Activated T-helper 1 cell treated with anti-CD3 and anti-CD28 coated beads, Interleukin-12 subunit alpha, Interleukin-12 subunit beta, Interleukin-2, Interleukin-4 antibody, amounts not matched to agents 30 ng/mL and 10 ng/mL and 1 ng/mL, durations not matched to agents 14 hours and 24 hours and 36 hours (primary cell): ENCODE measurements at regions not wholly inside any gene's neighbourhood (a gene's known extent, or its start where the extent isn't known, plus 50 kb on each side); places are given as distances from the start of the nearest gene placed in this dataset.

Experiments used
- DNase-seq: peaks from one replicate; pipeline ENCODE4 v3.0.0; 2021; ENCODE audit warnings: low spot score
- H3K27ac Mint-ChIP-seq: one replicate; pipeline ENCODE4 v1.8.0; 2021; ENCODE audit warnings: mild to moderate bottlenecking, mixed read lengths
- H3K27me3 Mint-ChIP-seq: one replicate; pipeline ENCODE4 v1.8.0; 2022; ENCODE audit warnings: mild to moderate bottlenecking, moderate library complexity, mixed read lengths; ENCODE audit not compliant: insufficient read depth
- H3K36me3 Mint-ChIP-seq: one replicate; pipeline ENCODE4 v1.8.0; 2021; ENCODE audit warnings: low read depth, mixed read lengths
- H3K4me1 Mint-ChIP-seq: one replicate; pipeline ENCODE4 v1.8.0; 2021; ENCODE audit warnings: low read depth, mixed read lengths
- H3K4me3 Mint-ChIP-seq: one replicate; pipeline ENCODE4 v1.8.0; 2021; ENCODE audit warnings: mild to moderate bottlenecking, moderate library complexity, mixed read lengths
- H3K9me3 Mint-ChIP-seq: one replicate; pipeline ENCODE4 v1.8.0; 2021; ENCODE audit warnings: mixed read lengths
- intact Hi-C: fragments of 100-400 bp; cut with micrococcal nuclease; formaldehyde crosslinking; loops from one replicate; pipeline ENCODE4 v1.15.1; 2024

DNA sequence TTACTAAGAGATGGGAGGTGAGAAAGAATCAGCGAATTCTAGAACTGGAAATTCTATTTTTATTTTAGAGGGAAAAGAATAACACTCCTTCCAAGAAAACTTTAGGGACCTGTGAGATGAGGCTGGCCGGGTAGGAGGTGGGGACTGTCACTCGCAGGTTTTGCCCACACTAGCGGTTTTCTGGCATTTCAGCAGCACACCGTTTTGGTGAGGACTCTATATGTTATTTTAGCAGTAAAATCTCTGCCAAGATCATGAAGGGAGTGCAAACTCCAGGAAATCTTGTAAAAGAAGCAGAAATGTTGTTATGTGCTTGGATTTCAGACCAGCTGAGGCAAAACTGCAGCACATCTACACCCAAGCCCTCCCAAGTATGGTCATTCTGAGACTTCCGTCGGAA lies 470.6 kb downstream of the PSAT1 start:
- H3K9me3 Mint-ChIP-seq: no peaks in the 10 kb centered on the region
- H3K4me1 Mint-ChIP-seq: no peaks in the 10 kb centered on the region
- intact Hi-C loops: no loop called here
- H3K4me3 Mint-ChIP-seq: no peak overlapping the region
- DNase-seq: no peak
- H3K36me3 Mint-ChIP-seq: no peaks in the 10 kb centered on the region
- H3K27me3 Mint-ChIP-seq: no peaks in the 10 kb centered on the region
- H3K27ac Mint-ChIP-seq: no peak overlapping the region

DNA sequence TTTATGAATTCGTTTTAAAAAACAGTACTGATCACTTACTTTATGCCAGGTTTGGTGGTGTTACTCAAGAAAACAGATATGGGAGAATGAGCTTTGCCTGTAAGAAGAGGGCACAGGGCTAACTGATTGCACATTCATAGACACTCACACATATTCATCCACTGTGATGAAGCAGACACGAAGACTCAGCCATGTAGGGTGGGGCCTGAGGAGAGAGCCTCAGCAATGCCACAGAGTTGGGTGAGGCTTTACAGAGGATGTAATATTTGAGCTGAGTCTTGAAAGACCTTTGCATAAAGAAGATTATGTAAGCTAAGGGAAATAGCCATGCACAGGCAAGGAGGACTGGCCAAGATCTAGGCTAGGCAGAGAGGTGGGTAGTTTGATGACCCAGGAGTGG lies 472.8 kb downstream of the PSAT1 start:
- Mint-ChIP-seq H3K27me3 (no peaks in the 10 kb centered on the region), H3K4me1 (no peaks in the 10 kb centered on the region), H3K4me3 (no peak overlapping the region), H3K27ac (no peak overlapping the region), H3K9me3 (no peaks in the 10 kb centered on the region), H3K36me3 (no peaks in the 10 kb centered on the region)
- intact Hi-C loops: no loop called here
- DNase-seq: no peak

- H3K4me3 Mint-ChIP-seq: no peak overlapping the region
- no peaks in the 10 kb centered on the region for H3K4me1 Mint-ChIP-seq
- intact Hi-C loops: no loop called here
- no peaks in the 10 kb centered on the region for H3K36me3 Mint-ChIP-seq
- no peaks in the 10 kb centered on the region for H3K27me3 Mint-ChIP-seq
- no peaks in the 10 kb centered on the region for H3K9me3 Mint-ChIP-seq
- H3K27ac Mint-ChIP-seq: no peak overlapping the region
- DNase-seq: no peak
Observed at GRCh38 chr9:78775211-78775610, 478.3 kb downstream of the PSAT1 start.

- H3K27ac Mint-ChIP-seq: no peak overlapping the region
- no peaks in the 10 kb centered on the region for H3K4me1 Mint-ChIP-seq
- intact Hi-C loops: no loop called here
Observed at GRCh38 chr9:78775696-78776295, 478.9 kb downstream of the PSAT1 start.

DNA sequence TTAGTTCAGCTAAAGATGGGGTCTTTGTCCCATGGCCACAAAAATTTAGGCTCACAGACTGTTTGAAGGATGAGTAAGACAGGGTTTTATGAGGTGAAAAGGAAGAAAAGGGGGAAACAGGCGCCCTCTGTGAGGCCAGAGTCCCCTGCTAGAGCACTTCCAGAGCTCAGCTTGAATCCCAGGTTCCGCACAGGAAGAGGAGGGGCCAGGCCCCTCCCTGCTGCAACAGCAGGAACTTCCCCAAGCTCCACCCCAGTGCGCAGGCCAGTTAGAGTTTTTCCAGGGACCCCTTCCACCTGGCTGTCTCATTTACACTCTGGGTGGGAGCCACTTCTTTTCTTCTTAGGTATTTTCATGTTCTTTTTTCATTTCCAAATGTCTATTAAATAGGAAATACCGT lies 480.8 kb downstream of the PSAT1 start:
- Mint-ChIP-seq H3K4me1 (no peaks in the 10 kb centered on the region), H3K27me3 (no peaks in the 10 kb centered on the region)

More at GRCh38 chr9:78775696-78776295, 478.9 kb downstream of the PSAT1 start:
- DNase-seq: no peak
- Mint-ChIP-seq H3K9me3 (no peaks in the 10 kb centered on the region), H3K36me3 (no peaks in the 10 kb centered on the region), H3K4me3 (no peak overlapping the region), H3K27me3 (no peaks in the 10 kb centered on the region)

DNA sequence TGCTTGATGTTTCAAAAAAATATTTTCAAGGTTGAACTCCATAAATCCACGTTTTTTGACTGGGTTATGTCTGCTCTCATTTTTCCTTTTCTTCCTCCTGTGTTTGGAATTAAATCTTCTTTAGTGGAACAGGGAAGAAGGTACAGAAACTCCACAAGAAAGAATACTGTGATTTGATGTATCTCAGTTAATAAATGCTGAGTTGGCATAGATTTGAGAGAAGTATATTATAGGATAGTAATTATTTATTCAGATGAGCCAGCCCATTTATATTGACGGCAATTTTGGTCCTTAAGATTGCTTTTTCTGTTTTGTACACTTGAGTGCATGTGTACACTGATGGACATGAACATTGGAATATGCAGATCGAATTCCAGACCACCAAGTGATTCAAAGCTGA lies 481.4 kb downstream of the PSAT1 start:
- Mint-ChIP-seq H3K27ac (no peak overlapping the region), H3K36me3 (no peaks in the 10 kb centered on the region), H3K27me3 (no peaks in the 10 kb centered on the region), H3K4me3 (no peak overlapping the region), H3K9me3 (no peaks in the 10 kb centered on the region), H3K4me1 (no peaks in the 10 kb centered on the region)
- no peak for DNase-seq
- intact Hi-C loops: no loop called here

More for the DNA sequence above, 480.8 kb downstream of the PSAT1 start:
- H3K4me3 Mint-ChIP-seq: no peak overlapping the region
- H3K27ac Mint-ChIP-seq: no peak overlapping the region
- intact Hi-C loops: no loop called here
- no peaks in the 10 kb centered on the region for H3K36me3 Mint-ChIP-seq
- no peak for DNase-seq
- no peaks in the 10 kb centered on the region for H3K9me3 Mint-ChIP-seq

DNA sequence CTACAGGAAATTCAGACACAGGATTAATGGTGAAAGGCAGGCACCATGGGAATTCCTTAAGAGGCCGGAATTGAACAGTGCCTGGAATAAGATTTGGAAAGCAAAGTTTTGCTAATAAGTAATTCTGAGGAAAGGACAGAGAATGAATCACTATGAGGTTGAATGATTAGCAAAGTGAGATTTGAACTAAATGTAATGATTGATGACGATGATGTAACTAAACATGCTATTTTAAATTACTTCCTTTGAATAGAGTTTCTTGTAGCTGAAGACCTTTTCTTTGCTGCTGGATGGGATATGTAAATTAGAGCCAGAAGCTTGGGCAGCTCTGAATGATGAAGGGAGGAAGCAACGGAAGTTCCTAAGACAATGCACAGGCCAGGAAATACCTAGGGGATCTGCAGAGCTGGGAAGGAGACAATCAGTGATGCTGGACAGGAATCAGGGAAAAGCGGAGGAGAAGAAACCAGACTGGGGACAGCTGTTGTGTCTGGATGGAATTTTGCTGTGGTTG lies 482.0 kb downstream of the PSAT1 start:
- H3K4me1 Mint-ChIP-seq: no peaks in the 10 kb centered on the region
- no peak overlapping the region for H3K4me3 Mint-ChIP-seq
- no peaks in the 10 kb centered on the region for H3K9me3 Mint-ChIP-seq
- no peak overlapping the region for H3K27ac Mint-ChIP-seq
- intact Hi-C loops: no loop called here
- no peaks in the 10 kb centered on the region for H3K27me3 Mint-ChIP-seq
- H3K36me3 Mint-ChIP-seq: no peaks in the 10 kb centered on the region
- DNase-seq: no peak

- no peaks in the 10 kb centered on the region for H3K4me1 Mint-ChIP-seq
- intact Hi-C loops: no loop called here
- H3K9me3 Mint-ChIP-seq: no peaks in the 10 kb centered on the region
- DNase-seq: no peak
- H3K27me3 Mint-ChIP-seq: no peaks in the 10 kb centered on the region
- H3K4me3 Mint-ChIP-seq: no peak overlapping the region
- H3K36me3 Mint-ChIP-seq: no peaks in the 10 kb centered on the region
- H3K27ac Mint-ChIP-seq: no peak overlapping the region
Observed at GRCh38 chr9:78781681-78782080, 484.8 kb downstream of the PSAT1 start.

DNA sequence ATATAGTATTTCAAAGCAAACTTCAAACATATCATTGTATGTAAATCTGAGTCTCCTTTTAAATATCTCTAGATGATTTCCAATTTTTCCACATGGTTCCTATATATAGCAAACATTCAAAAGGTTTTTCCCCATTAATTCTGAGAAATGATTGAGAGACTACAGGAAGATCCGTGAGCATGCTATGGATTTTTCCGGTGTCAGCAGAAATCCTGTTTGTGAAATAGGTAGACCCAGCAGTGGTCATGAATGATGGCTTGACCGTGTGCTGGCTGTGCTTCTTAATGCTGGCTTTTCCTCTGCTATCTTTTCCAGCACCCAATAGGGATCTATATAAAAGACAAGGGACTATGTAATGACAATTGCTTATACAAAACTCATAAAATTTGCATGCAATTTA lies 485.3 kb downstream of the PSAT1 start:
- H3K4me1 Mint-ChIP-seq: no peaks in the 10 kb centered on the region
- no peaks in the 10 kb centered on the region for H3K36me3 Mint-ChIP-seq
- no peak overlapping the region for H3K4me3 Mint-ChIP-seq
- no peaks in the 10 kb centered on the region for H3K9me3 Mint-ChIP-seq
- H3K27me3 Mint-ChIP-seq: no peaks in the 10 kb centered on the region
- intact Hi-C loops: no loop called here
- no peak for DNase-seq
- H3K27ac Mint-ChIP-seq: no peak overlapping the region

GRCh38 chr9:78782858-78783257 lies 485.9 kb downstream of the PSAT1 start:
- no peak for DNase-seq
- Mint-ChIP-seq H3K27ac (no peak overlapping the region), H3K36me3 (no peaks in the 10 kb centered on the region), H3K4me1 (no peaks in the 10 kb centered on the region), H3K27me3 (no peaks in the 10 kb centered on the region), H3K9me3 (no peaks in the 10 kb centered on the region), H3K4me3 (no peak overlapping the region)
- intact Hi-C loops: no loop called here

DNA sequence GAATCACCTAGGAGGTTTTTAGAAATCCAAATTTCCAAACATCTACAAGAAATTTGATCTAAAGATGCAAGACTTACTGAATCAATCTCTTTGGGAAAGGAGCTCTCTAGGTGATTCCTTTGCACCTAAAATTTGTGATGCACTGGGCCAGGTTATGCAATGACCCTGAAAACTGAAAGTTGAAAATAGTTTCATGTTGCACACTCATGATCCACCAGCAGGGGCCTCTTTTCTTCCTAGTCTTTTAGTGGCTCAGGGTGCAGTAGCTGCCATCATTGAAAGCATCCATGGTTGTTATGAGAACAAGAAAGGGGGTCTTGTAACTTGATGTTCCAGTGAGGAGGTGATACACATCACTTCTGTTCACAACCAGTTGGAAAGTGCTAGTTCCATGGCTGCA lies 486.8 kb downstream of the PSAT1 start:
- no peak for DNase-seq
- Mint-ChIP-seq H3K4me3 (no peak overlapping the region), H3K27me3 (no peaks in the 10 kb centered on the region), H3K27ac (no peak overlapping the region), H3K9me3 (no peaks in the 10 kb centered on the region), H3K4me1 (no peaks in the 10 kb centered on the region), H3K36me3 (no peaks in the 10 kb centered on the region)
- intact Hi-C loops: no loop called here

GRCh38 chr9:78786794-78787193 lies 489.9 kb downstream of the PSAT1 start:
- DNase-seq: no peak
- Mint-ChIP-seq H3K27ac (no peak overlapping the region), H3K27me3 (no peaks in the 10 kb centered on the region), H3K9me3 (no peaks in the 10 kb centered on the region), H3K4me1 (no peaks in the 10 kb centered on the region), H3K4me3 (no peak overlapping the region), H3K36me3 (no peaks in the 10 kb centered on the region)
- intact Hi-C loops: no loop called here

GRCh38 chr9:78788101-78788500 lies 491.2 kb downstream of the PSAT1 start:
- DNase-seq: no peak
- H3K4me3 Mint-ChIP-seq: no peak overlapping the region
- H3K4me1 Mint-ChIP-seq: no peaks in the 10 kb centered on the region
- intact Hi-C loops: no loop called here
- H3K36me3 Mint-ChIP-seq: no peaks in the 10 kb centered on the region
- H3K9me3 Mint-ChIP-seq: no peaks in the 10 kb centered on the region
- H3K27me3 Mint-ChIP-seq: no peaks in the 10 kb centered on the region
- H3K27ac Mint-ChIP-seq: no peak overlapping the region

DNA sequence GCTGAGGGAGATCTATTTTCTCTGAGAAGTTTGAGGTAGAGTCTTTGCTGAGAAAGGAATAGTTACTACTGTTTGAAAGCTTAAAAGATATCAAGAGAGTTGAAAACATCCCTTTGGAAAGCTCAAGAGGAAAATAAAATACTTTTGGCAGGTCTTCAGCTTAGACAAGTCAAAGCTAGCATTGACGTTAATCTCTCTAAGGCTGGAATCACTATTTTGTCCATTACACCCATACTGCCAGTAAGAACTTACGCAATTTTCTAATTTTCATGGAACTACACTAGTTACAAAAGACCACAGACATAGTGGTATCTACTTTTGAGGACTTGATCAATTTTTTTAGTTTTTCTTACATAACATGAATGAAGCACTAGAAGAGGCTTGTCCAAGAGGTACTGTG lies 494.9 kb downstream of the PSAT1 start:
- intact Hi-C loops: no loop called here
- H3K27me3 Mint-ChIP-seq: no peaks in the 10 kb centered on the region

More for the DNA sequence above, 494.9 kb downstream of the PSAT1 start:
- no peak overlapping the region for H3K27ac Mint-ChIP-seq
- no peak overlapping the region for H3K4me3 Mint-ChIP-seq
- H3K4me1 Mint-ChIP-seq: no peaks in the 10 kb centered on the region
- H3K9me3 Mint-ChIP-seq: no peaks in the 10 kb centered on the region
- H3K36me3 Mint-ChIP-seq: no peaks in the 10 kb centered on the region
- DNase-seq: no peak
